GM12878 (cell line): ENCODE measurements at regions not wholly inside any gene's neighbourhood (a gene's known extent, or its start where the extent isn't known, plus 50 kb on each side); places are given as distances from the start of the nearest gene placed in this dataset.

Source experiments
- BCL11A ChIP-seq: IDR thresholded peaks from 2 replicates; pipeline ENCODE4 v1.6.1; 2011; ENCODE audit warnings: low read depth, low read length
- CTCF ChIP-seq, 3 experiments: IDR thresholded peaks in 2 of 3; conservative IDR thresholded peaks in 1 of 3; 2 replicates each; pipeline ENCODE4 v1.5.1; 2011; ENCODE audit warnings: low read depth in 3 of 3, low read length in 3 of 3, mild to moderate bottlenecking in 3 of 3, control low read depth in 2 of 3, moderate library complexity in 2 of 3, inconsistent platforms in 1 of 3, mixed read lengths in 1 of 3; ENCODE audit not compliant: control insufficient read depth in 2 of 3, insufficient read depth in 1 of 3; ENCODE audit errors: extremely low read depth in 1 of 3
- EGR1 ChIP-seq, 2 experiments: IDR thresholded peaks; 1 replicate in 1 of 2; 2 replicates in 1 of 2; pipeline ENCODE4 v1.6.1; 2011 to 2012; ENCODE audit warnings: low read depth in 2 of 2, low read length in 2 of 2, borderline replicate concordance in 1 of 2, mild to moderate bottlenecking in 1 of 2, moderate library complexity in 1 of 2
- HCFC1 ChIP-seq: fragments of 150-350 bp; IDR thresholded peaks from 2 replicates; pipeline ENCODE4 v1.6.1; 2014; ENCODE audit warnings: low read length
- KDM1A ChIP-seq: fragments of 200-600 bp; sonication (generic); IDR thresholded peaks from 2 replicates; pipeline ENCODE4 v1.6.1; 2016; ENCODE audit warnings: borderline replicate concordance
- NR2C2 ChIP-seq: IDR thresholded peaks from 2 replicates; pipeline ENCODE4 v1.6.1; 2011; ENCODE audit warnings: borderline replicate concordance, low read depth; ENCODE audit not compliant: control insufficient read depth, insufficient read length
- POLR2A ChIP-seq: IDR thresholded peaks from 2 replicates; pipeline ENCODE4 v1.6.1; 2011; ENCODE audit warnings: low read depth, mild to moderate bottlenecking, low read length
- SUZ12 ChIP-seq: fragments of 200-600 bp; sonication (generic); IDR thresholded peaks from one replicate; pipeline ENCODE4 v1.6.1; 2018; ENCODE audit warnings: antibody characterized with exemption, mild to moderate bottlenecking; ENCODE audit not compliant: unreplicated experiment
- TCF12 ChIP-seq: IDR thresholded peaks from 2 replicates; pipeline ENCODE4 v1.6.1; 2011; ENCODE audit warnings: low read depth, mild to moderate bottlenecking, low read length
- TCF3 ChIP-seq: IDR thresholded peaks from 2 replicates; pipeline ENCODE4 v1.6.1; 2012; ENCODE audit warnings: low read depth, mild to moderate bottlenecking, low read length, borderline replicate concordance; ENCODE audit not compliant: insufficient read depth
- ZBTB33 ChIP-seq: fragments of 450-650 bp; IDR thresholded peaks from 2 replicates; pipeline ENCODE4 v1.6.1; 2017; ENCODE audit warnings: mild to moderate bottlenecking
- ZNF207 ChIP-seq: fragments of 450-650 bp; IDR thresholded peaks from 2 replicates; pipeline ENCODE4 v1.6.1; 2014; ENCODE audit warnings: antibody characterized with exemption, mild to moderate bottlenecking, borderline replicate concordance
- TF ChIP-seq, protein P1 (sequence below): IDR thresholded peaks from 2 replicates; pipeline ENCODE4 v1.6.1; 2012; ENCODE audit warnings: mild to moderate bottlenecking, low read depth, low read length

DNA sequence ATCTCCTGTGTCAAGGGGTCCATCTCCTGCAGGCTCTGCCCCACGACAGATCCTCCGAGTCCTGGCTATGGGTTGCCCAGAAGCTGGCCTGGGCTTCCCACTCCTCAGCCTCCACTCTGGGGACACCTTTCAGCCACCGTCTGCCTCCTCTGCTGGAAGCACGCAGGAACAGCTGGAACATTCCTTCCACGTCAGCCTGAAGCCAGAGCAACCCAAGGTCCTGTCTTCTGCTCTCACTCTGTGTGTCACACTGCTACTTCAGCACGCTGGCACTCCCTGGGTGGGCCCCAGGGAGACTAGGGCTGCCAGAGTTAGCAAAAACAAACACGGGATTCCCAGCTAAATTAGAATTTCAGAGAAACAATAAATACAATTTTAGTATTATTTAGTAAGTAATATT lies 148.8 kb downstream of the HRH4 start:
- TF ChIP-seq BCL11A = no peak
- TF ChIP-seq HCFC1 = no peak
- no peak for TF ChIP-seq TCF3
- no peak for TF ChIP-seq NR2C2
- TF ChIP-seq, protein P1, sequence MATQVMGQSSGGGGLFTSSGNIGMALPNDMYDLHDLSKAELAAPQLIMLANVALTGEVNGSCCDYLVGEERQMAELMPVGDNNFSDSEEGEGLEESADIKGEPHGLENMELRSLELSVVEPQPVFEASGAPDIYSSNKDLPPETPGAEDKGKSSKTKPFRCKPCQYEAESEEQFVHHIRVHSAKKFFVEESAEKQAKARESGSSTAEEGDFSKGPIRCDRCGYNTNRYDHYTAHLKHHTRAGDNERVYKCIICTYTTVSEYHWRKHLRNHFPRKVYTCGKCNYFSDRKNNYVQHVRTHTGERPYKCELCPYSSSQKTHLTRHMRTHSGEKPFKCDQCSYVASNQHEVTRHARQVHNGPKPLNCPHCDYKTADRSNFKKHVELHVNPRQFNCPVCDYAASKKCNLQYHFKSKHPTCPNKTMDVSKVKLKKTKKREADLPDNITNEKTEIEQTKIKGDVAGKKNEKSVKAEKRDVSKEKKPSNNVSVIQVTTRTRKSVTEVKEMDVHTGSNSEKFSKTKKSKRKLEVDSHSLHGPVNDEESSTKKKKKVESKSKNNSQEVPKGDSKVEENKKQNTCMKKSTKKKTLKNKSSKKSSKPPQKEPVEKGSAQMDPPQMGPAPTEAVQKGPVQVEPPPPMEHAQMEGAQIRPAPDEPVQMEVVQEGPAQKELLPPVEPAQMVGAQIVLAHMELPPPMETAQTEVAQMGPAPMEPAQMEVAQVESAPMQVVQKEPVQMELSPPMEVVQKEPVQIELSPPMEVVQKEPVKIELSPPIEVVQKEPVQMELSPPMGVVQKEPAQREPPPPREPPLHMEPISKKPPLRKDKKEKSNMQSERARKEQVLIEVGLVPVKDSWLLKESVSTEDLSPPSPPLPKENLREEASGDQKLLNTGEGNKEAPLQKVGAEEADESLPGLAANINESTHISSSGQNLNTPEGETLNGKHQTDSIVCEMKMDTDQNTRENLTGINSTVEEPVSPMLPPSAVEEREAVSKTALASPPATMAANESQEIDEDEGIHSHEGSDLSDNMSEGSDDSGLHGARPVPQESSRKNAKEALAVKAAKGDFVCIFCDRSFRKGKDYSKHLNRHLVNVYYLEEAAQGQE = no peak
- TF ChIP-seq POLR2A = no peak
- TF ChIP-seq TCF12 = no peak
- TF ChIP-seq KDM1A = no peak
- no peak for TF ChIP-seq CTCF (IDR thresholded peaks at IDR 0.05 in 2 of 3, conservative IDR thresholded peaks at IDR 0.05 in 1 of 3; ENCODE audit: control insufficient read depth in 2 of 3, extremely low read depth in 1 of 3, insufficient read depth in 1 of 3, low read depth in 3 of 3, low read length in 3 of 3)
- no peak for TF ChIP-seq EGR1 (IDR thresholded peaks at IDR 0.05; ENCODE audit: borderline replicate concordance in 1 of 2, low read depth in 2 of 2, low read length in 2 of 2)
- no peak for TF ChIP-seq ZBTB33
- no peak for TF ChIP-seq SUZ12
- no peak for TF ChIP-seq ZNF207
